ENCODE measurements at regions not wholly inside any gene's neighbourhood (a gene's known extent, or its start where the extent isn't known, plus 50 kb on each side); places are given as distances from the start of the nearest gene placed in this dataset.
A peak's percentile ranks its signal among the peaks of the same experiment; 100 is the strongest.

- no peak for DNase-seq (ENCODE audit: extremely low spot score)
- 63% methylated on average over 8 of the region's 8 CpGs for WGBS
- Histone ChIP-seq H3K36me3 (no peaks in the 10 kb centered on the region), H3K9me3 (no peaks in the 10 kb centered on the region), H3K27ac (replicated peaks in 1 of 4) (no peak overlapping the region), H3K27me3 (no peaks in the 10 kb centered on the region), H3K4me3 (no peak overlapping the region), H3K4me1 (peaks cover 0 to 28% (median 18%) of the 10 kb centered on the region in 4 donors)
- intact Hi-C loops (cut with DNase I), result no loop called here
- TF ChIP-seq, protein P1, sequence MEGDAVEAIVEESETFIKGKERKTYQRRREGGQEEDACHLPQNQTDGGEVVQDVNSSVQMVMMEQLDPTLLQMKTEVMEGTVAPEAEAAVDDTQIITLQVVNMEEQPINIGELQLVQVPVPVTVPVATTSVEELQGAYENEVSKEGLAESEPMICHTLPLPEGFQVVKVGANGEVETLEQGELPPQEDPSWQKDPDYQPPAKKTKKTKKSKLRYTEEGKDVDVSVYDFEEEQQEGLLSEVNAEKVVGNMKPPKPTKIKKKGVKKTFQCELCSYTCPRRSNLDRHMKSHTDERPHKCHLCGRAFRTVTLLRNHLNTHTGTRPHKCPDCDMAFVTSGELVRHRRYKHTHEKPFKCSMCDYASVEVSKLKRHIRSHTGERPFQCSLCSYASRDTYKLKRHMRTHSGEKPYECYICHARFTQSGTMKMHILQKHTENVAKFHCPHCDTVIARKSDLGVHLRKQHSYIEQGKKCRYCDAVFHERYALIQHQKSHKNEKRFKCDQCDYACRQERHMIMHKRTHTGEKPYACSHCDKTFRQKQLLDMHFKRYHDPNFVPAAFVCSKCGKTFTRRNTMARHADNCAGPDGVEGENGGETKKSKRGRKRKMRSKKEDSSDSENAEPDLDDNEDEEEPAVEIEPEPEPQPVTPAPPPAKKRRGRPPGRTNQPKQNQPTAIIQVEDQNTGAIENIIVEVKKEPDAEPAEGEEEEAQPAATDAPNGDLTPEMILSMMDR (IDR thresholded peaks at IDR 0.05), result no peak
- TF ChIP-seq EP300 (IDR thresholded peaks at IDR 0.05), result no peak
- TF ChIP-seq POLR2AphosphoS5 (IDR thresholded peaks at IDR 0.05), result no peak
- no peak for TF ChIP-seq POLR2A (IDR thresholded peaks at IDR 0.05; ENCODE audit: low read depth)
Measured at GRCh38 chr1:244349103-244349531, 102.6 kb downstream of the ADSS2 start.

GRCh38 chr1:244349581-244350001, 102.1 kb downstream of the ADSS2 start:
- H3K4me1 ChIP-seq, result peaks cover 0 to 28% (median 18%) of the 10 kb centered on the region in 4 donors
- no peaks in the 10 kb centered on the region for H3K27me3 ChIP-seq
- TF ChIP-seq EP300 (IDR thresholded peaks at IDR 0.05) (no peak), POLR2AphosphoS5 (IDR thresholded peaks at IDR 0.05) (no peak), POLR2A (IDR thresholded peaks at IDR 0.05; ENCODE audit: low read depth) (no peak)
- TF ChIP-seq, protein P1 (IDR thresholded peaks at IDR 0.05), result no peak
- no peak overlapping the region for H3K4me3 ChIP-seq
- no peaks in the 10 kb centered on the region for H3K9me3 ChIP-seq
- no peak for DNase-seq (ENCODE audit: extremely low spot score)
- 43% methylated on average over 8 of the region's 8 CpGs for WGBS
- intact Hi-C loops (cut with DNase I), result no loop called here
- no peaks in the 10 kb centered on the region for H3K36me3 ChIP-seq
- H3K27ac ChIP-seq (replicated peaks in 1 of 4), result no peak overlapping the region

DNA sequence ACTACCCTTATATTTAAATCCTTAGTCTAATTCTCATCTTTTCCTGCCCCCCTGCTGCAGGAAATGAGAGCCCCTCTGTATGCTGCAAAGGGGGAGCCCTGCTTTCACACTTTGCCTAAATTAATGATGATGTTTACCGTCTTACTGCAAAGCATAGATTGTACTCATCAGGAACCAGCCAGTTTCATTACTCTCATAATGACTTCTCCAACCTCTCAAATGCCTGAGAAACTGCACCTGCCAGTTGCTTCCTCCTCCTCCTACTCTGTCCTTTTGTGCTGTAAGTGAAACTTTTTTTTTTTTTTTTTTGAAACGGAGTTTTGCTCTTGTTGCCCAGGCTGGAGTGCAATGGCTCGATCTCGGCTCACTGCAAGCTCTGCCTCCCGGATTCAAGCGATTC, 101.7 kb downstream of the ADSS2 start:
- WGBS, result 57% methylated on average over 6 of the region's 6 CpGs
- H3K36me3 ChIP-seq, result no peaks in the 10 kb centered on the region
- DNase-seq (ENCODE audit: extremely low spot score), result no peak
- TF ChIP-seq POLR2AphosphoS5 (IDR thresholded peaks at IDR 0.05) (no peak), POLR2A (IDR thresholded peaks at IDR 0.05; ENCODE audit: low read depth) (no peak), EP300 (IDR thresholded peaks at IDR 0.05) (no peak)
- TF ChIP-seq, protein P1 (IDR thresholded peaks at IDR 0.05), result no peak
- intact Hi-C loops (cut with DNase I), result no loop called here
- H3K27me3 ChIP-seq, result no peaks in the 10 kb centered on the region
- H3K9me3 ChIP-seq, result no peaks in the 10 kb centered on the region
- no peak overlapping the region for H3K4me3 ChIP-seq
- peaks cover 0 to 28% (median 18%) of the 10 kb centered on the region in 4 donors for H3K4me1 ChIP-seq
- no peak overlapping the region for H3K27ac ChIP-seq (replicated peaks in 1 of 4)

GRCh38 chr1:244352156-244352830, 99.4 kb downstream of the ADSS2 start:
- H3K4me1 ChIP-seq, result peaks cover 0 to 28% (median 18%) of the 10 kb centered on the region in 4 donors
- WGBS, result 87% methylated on average over 7 of the region's 7 CpGs
- H3K27ac ChIP-seq (replicated peaks in 1 of 4), result no peak overlapping the region
- no peak overlapping the region for H3K4me3 ChIP-seq
- no peak for TF ChIP-seq POLR2AphosphoS5 (IDR thresholded peaks at IDR 0.05)
- intact Hi-C loops (cut with DNase I), result no loop called here
- no peaks in the 10 kb centered on the region for H3K27me3 ChIP-seq
- peak; percentile 55 for DNase-seq (ENCODE audit: extremely low spot score)
- H3K9me3 ChIP-seq, result no peaks in the 10 kb centered on the region
- H3K36me3 ChIP-seq, result no peaks in the 10 kb centered on the region

DNA sequence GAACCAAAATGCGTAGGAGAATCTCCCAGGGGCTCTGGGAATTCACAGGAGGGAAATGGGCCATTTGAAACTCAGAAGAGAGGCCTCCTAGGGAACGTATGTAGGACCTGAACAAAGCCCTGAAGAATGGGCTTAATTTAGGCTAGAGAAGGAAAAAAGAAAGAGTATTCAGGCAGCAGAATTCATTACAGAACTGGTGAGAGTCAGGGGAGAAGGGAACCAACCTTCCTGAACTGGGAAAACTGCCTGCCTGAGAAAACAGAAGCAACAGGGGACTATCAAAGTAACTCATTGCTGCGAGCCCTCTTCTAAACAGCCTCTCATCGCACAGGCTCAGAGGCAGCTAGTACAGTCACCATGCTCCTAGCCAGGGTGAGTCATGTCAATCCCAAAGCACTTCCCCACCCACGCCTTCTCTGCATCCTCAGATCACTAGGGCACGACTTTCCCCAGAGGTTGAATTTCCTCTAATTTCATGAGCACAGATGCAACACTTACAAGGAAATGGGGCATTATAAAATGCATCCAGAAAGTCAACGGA, 98.1 kb downstream of the ADSS2 start:
- no peak for DNase-seq (ENCODE audit: extremely low spot score)

More for the DNA sequence above, 98.1 kb downstream of the ADSS2 start:
- no peaks in the 10 kb centered on the region for H3K27me3 ChIP-seq
- intact Hi-C loops (cut with DNase I), result no loop called here
- no peak overlapping the region for H3K4me3 ChIP-seq
- TF ChIP-seq POLR2AphosphoS5 (IDR thresholded peaks at IDR 0.05), result peak; percentile 11 to 52
- TF ChIP-seq POLR2A (IDR thresholded peaks at IDR 0.05; ENCODE audit: low read depth), result no peak
- H3K36me3 ChIP-seq, result no peaks in the 10 kb centered on the region
- H3K4me1 ChIP-seq, result peaks cover 0 to 28% (median 18%) of the 10 kb centered on the region in 4 donors
- H3K9me3 ChIP-seq, result no peaks in the 10 kb centered on the region
- WGBS, result 29% methylated on average over 7 of the region's 7 CpGs
- H3K27ac ChIP-seq (replicated peaks in 1 of 4), result peak overlapping the region in 3 of 4 donors; percentile 23 to 54 (median 36)

All from esophagus muscularis mucosa (tissue), 4 donors.